Ovary (tissue), 3 donors: ENCODE measurements at regions not wholly inside any gene's neighbourhood (a gene's known extent, or its start where the extent isn't known, plus 50 kb on each side); places are given as distances from the start of the nearest gene placed in this dataset.

Experiments
- CTCF ChIP-seq, 3 donors: fragments of 450-650 bp in 2 of 3; fragments of 200-600 bp in 1 of 3; IDR thresholded peaks; one replicate each; pipeline versions ENCODE4 v1.5.1 to v1.8.0; 2016 to 2022; ENCODE audit warnings: antibody characterized with exemption in 3 of 3, mild to moderate bottlenecking in 1 of 3
- POLR2A ChIP-seq: fragments of 450-650 bp; IDR thresholded peaks from one replicate; pipeline ENCODE4 v1.6.1; 2017; ENCODE audit warnings: antibody characterized with exemption, mild to moderate bottlenecking, moderate library complexity
- donor health status: DM: no; HTN: no; CAD: no.

- TF ChIP-seq CTCF (IDR thresholded peaks at IDR 0.05) (no peak), POLR2A (no peak)
Measured at GRCh38 chr6:23620911-23621401, 505.1 kb upstream of the NRSN1 start.
